ENCODE measurements at regions not wholly inside any gene's neighbourhood (a gene's known extent, or its start where the extent isn't known, plus 50 kb on each side); places are given as distances from the start of the nearest gene placed in this dataset.
A peak's percentile ranks its signal among the peaks of the same experiment; 100 is the strongest.
"Not testable (repeated sequence)": the region's sequence is repeated elsewhere in the genome, so short reads cannot be mapped to it uniquely, and the experiment has no call there.

GRCh38 chr2:57417007-57417406, 629.6 kb upstream of the VRK2 start:
- Mint-ChIP-seq H3K36me3 (ENCODE audit: low read depth) (peaks cover 2% of the 10 kb centered on the region), H3K4me3 (no peak overlapping the region), H3K27ac (no peak overlapping the region), H3K27me3 (no peaks in the 10 kb centered on the region), H3K4me1 (no peaks in the 10 kb centered on the region)
- ATAC-seq, result no peak
- DNase-seq, result no peak
- no peaks in the 10 kb centered on the region for H3K9me3 ChIP-seq (ENCODE audit: control insufficient read depth, low read length, poor library complexity, severe bottlenecking)

GRCh38 chr2:57418859-57419346, 627.7 kb upstream of the VRK2 start:
- not testable (repeated sequence) for DNase-seq; ATAC-seq; H3K27me3 Mint-ChIP-seq; H3K27ac Mint-ChIP-seq; H3K9me3 ChIP-seq (ENCODE audit: control insufficient read depth, low read length, poor library complexity, severe bottlenecking); H3K36me3 Mint-ChIP-seq (ENCODE audit: low read depth); H3K4me3 Mint-ChIP-seq; H3K4me1 Mint-ChIP-seq

DNA sequence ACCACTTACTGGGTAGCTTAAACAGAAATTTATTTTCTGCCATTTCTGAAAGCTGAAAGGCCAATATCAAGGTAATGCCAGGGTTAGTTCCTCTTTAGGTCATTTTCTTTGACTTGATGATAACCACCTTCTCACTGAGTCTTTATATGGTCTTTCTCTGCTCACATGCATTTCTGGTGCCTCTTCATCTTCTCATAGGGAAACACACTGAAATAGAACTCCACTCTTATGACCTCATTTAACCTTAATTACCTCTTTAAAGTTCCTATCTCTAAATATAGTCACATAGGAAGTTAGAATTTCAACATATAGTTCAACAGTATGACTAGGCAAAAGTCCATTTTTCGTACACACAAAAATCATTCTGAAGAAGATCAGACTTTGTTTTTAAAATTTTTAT, 616.8 kb upstream of the VRK2 start:
- Mint-ChIP-seq H3K4me1 (no peaks in the 10 kb centered on the region), H3K4me3 (no peak overlapping the region), H3K27ac (no peak overlapping the region), H3K36me3 (ENCODE audit: low read depth) (no peaks in the 10 kb centered on the region), H3K27me3 (no peaks in the 10 kb centered on the region)
- ATAC-seq (no peak), DNase-seq (no peak)
- no peaks in the 10 kb centered on the region for H3K9me3 ChIP-seq (ENCODE audit: control insufficient read depth, low read length, poor library complexity, severe bottlenecking)

GRCh38 chr2:57432528-57432927, 614.1 kb upstream of the VRK2 start:
- no peaks in the 10 kb centered on the region for H3K9me3 ChIP-seq (ENCODE audit: control insufficient read depth, low read length, poor library complexity, severe bottlenecking)
- H3K4me1 Mint-ChIP-seq, result no peaks in the 10 kb centered on the region
- DNase-seq (no peak), ATAC-seq (no peak)
- H3K27me3 Mint-ChIP-seq, result no peaks in the 10 kb centered on the region
- H3K36me3 Mint-ChIP-seq (ENCODE audit: low read depth), result no peaks in the 10 kb centered on the region
- H3K4me3 Mint-ChIP-seq, result no peak overlapping the region
- H3K27ac Mint-ChIP-seq, result no peak overlapping the region

DNA sequence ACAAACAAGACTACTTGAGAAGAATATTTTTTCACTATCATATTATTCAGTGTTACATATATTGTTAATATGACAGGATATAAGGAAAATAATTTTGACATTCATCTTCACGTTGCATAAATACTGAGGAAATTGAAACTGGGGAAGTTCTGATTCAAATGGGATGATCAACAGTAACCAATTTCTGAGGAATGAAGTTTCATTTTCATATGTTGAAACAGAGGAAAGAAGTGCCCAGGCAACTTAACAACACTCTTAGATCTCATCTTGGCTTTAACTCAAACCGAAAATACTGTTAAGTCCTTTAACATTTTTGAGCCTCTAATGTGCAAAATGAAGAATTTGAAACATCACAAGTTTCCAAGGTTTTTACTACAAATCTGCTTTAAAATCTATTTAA, 612.2 kb upstream of the VRK2 start:
- Mint-ChIP-seq H3K4me3 (no peak overlapping the region), H3K36me3 (ENCODE audit: low read depth) (no peaks in the 10 kb centered on the region), H3K27me3 (no peaks in the 10 kb centered on the region), H3K4me1 (no peaks in the 10 kb centered on the region), H3K27ac (no peak overlapping the region)
- ATAC-seq (no peak), DNase-seq (no peak)
- no peaks in the 10 kb centered on the region for H3K9me3 ChIP-seq (ENCODE audit: control insufficient read depth, low read length, poor library complexity, severe bottlenecking)

- ATAC-seq (no peak), DNase-seq (no peak)
- Mint-ChIP-seq H3K4me1 (no peaks in the 10 kb centered on the region), H3K4me3 (no peak overlapping the region), H3K27me3 (no peaks in the 10 kb centered on the region), H3K36me3 (ENCODE audit: low read depth) (no peaks in the 10 kb centered on the region), H3K27ac (no peak overlapping the region)
- no peaks in the 10 kb centered on the region for H3K9me3 ChIP-seq (ENCODE audit: control insufficient read depth, low read length, poor library complexity, severe bottlenecking)
Observed at GRCh38 chr2:57434972-57435371, 611.6 kb upstream of the VRK2 start.

GRCh38 chr2:57437077-57437476, 609.5 kb upstream of the VRK2 start:
- H3K27me3 Mint-ChIP-seq, result no peaks in the 10 kb centered on the region
- no peak for ATAC-seq
- no peaks in the 10 kb centered on the region for H3K9me3 ChIP-seq (ENCODE audit: control insufficient read depth, low read length, poor library complexity, severe bottlenecking)
- H3K27ac Mint-ChIP-seq, result no peak overlapping the region
- H3K4me1 Mint-ChIP-seq, result no peaks in the 10 kb centered on the region
- no peak for DNase-seq
- H3K4me3 Mint-ChIP-seq, result no peak overlapping the region
- H3K36me3 Mint-ChIP-seq (ENCODE audit: low read depth), result no peaks in the 10 kb centered on the region

GRCh38 chr2:57440437-57440836, 606.2 kb upstream of the VRK2 start:
- Mint-ChIP-seq H3K36me3 (ENCODE audit: low read depth) (no peaks in the 10 kb centered on the region), H3K27me3 (no peaks in the 10 kb centered on the region), H3K4me1 (no peaks in the 10 kb centered on the region), H3K27ac (no peak overlapping the region), H3K4me3 (no peak overlapping the region)
- DNase-seq (no peak), ATAC-seq (no peak)
- H3K9me3 ChIP-seq (ENCODE audit: control insufficient read depth, low read length, poor library complexity, severe bottlenecking), result no peaks in the 10 kb centered on the region

DNA sequence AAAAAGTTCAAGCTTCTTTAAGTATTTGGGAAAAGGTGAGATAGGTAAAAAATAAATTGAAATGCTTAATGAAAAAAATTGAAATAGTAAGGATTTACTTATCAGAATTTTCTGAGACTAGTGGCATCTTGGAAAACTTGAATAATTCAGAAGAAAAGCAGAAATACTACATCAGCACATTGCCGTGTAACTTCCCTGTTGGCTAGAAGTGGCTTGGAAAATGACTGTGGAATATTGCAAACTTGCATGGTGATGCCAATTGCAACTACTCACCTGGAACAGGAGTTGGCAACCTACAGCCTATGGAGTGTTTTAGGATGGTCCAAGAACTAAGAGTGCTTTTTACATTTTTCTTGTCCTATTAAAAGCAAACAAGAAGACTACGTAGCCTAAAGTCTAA, 603.5 kb upstream of the VRK2 start:
- Mint-ChIP-seq H3K27me3 (no peaks in the 10 kb centered on the region), H3K4me3 (no peak overlapping the region), H3K4me1 (no peaks in the 10 kb centered on the region), H3K27ac (no peak overlapping the region), H3K36me3 (ENCODE audit: low read depth) (no peaks in the 10 kb centered on the region)
- ATAC-seq (no peak), DNase-seq (no peak)
- no peaks in the 10 kb centered on the region for H3K9me3 ChIP-seq (ENCODE audit: control insufficient read depth, low read length, poor library complexity, severe bottlenecking)

DNA sequence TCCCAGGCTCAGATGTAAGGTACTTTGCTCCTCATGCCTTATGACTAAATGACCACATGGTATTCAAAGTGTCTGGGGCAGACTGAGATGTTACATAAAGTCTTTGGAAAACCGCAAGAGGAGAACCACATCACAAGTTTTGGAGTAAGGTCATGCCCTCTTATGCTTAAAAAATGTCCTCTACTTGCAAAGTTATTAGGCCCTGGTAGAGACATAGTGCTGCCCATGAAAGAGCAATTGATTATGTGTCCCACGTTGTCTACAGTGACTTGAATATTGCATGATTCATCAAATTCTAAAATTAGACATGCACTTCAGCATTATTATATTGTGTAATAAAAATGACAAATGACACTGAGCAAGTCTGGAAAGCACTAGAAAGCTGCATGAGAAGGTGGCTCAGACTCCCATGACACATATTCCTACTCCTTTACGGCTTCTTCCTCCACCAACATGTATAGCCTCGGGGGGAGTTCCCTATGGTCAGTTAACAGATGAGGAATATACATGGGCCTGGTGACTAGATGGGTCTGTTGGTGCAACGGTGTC, 602.6 kb upstream of the VRK2 start:
- H3K36me3 Mint-ChIP-seq (ENCODE audit: low read depth), result no peaks in the 10 kb centered on the region
- H3K4me3 Mint-ChIP-seq, result no peak overlapping the region
- DNase-seq, result no peak
- H3K9me3 ChIP-seq (ENCODE audit: control insufficient read depth, low read length, poor library complexity, severe bottlenecking), result no peaks in the 10 kb centered on the region
- no peak overlapping the region for H3K27ac Mint-ChIP-seq
- H3K27me3 Mint-ChIP-seq, result no peaks in the 10 kb centered on the region
- H3K4me1 Mint-ChIP-seq, result no peaks in the 10 kb centered on the region
- ATAC-seq, result peak; percentile 36

- no peak for DNase-seq
- Mint-ChIP-seq H3K27ac (no peak overlapping the region), H3K4me1 (no peaks in the 10 kb centered on the region), H3K36me3 (ENCODE audit: low read depth) (no peaks in the 10 kb centered on the region), H3K27me3 (no peaks in the 10 kb centered on the region), H3K4me3 (no peak overlapping the region)
- H3K9me3 ChIP-seq (ENCODE audit: control insufficient read depth, low read length, poor library complexity, severe bottlenecking), result no peaks in the 10 kb centered on the region
- no peak for ATAC-seq
Observed at GRCh38 chr2:57444752-57445430, 601.7 kb upstream of the VRK2 start.

DNA sequence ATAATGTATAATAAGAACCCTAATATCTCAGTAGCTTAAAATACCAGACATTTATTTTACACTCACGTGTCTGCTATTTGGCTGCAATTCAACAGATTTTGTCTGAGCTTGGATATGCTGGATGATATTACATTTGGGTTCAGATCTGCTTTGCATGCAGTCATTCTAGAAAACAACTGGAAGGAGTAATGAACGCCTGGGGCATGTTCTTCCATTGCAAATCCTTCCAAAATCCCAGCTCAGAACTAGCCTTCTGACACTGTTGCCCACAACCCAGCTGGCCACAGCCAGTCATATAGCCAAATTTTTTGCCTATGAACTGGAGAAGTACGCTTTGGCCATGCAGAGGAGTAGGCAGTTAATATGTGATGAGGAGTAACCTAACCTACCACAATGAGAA, 597.8 kb upstream of the VRK2 start:
- no peaks in the 10 kb centered on the region for H3K9me3 ChIP-seq (ENCODE audit: control insufficient read depth, low read length, poor library complexity, severe bottlenecking)
- H3K27ac Mint-ChIP-seq, result no peak overlapping the region
- no peaks in the 10 kb centered on the region for H3K4me1 Mint-ChIP-seq
- no peak for ATAC-seq
- no peaks in the 10 kb centered on the region for H3K27me3 Mint-ChIP-seq
- H3K36me3 Mint-ChIP-seq (ENCODE audit: low read depth), result no peaks in the 10 kb centered on the region
- H3K4me3 Mint-ChIP-seq, result no peak overlapping the region
- no peak for DNase-seq

GRCh38 chr2:57450170-57450569, 596.4 kb upstream of the VRK2 start:
- Mint-ChIP-seq H3K27ac (no peak overlapping the region), H3K4me1 (no peaks in the 10 kb centered on the region), H3K36me3 (ENCODE audit: low read depth) (no peaks in the 10 kb centered on the region), H3K27me3 (no peaks in the 10 kb centered on the region), H3K4me3 (no peak overlapping the region)
- H3K9me3 ChIP-seq (ENCODE audit: control insufficient read depth, low read length, poor library complexity, severe bottlenecking), result no peaks in the 10 kb centered on the region
- DNase-seq (no peak), ATAC-seq (no peak)

DNA sequence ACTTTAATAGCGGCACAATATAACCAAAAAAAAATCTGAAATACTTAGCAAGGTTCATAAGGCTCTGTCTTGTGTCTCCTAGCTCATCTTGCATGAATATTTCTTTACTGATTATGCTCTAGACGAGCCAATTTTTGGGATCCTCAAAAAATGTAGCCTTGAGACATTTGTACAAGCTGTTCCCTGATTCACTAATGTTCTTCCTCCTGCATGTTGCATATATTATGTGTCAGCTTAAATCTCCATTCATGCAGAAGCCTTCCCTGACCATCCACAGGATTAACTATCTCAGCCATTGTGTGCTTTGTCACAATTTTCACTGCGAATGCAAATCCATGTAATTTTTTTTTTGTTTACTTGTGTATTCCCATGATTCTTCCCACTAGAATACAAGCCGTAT, 594.0 kb upstream of the VRK2 start:
- Mint-ChIP-seq H3K4me3 (no peak overlapping the region), H3K36me3 (ENCODE audit: low read depth) (no peaks in the 10 kb centered on the region), H3K27me3 (no peaks in the 10 kb centered on the region), H3K27ac (no peak overlapping the region), H3K4me1 (no peaks in the 10 kb centered on the region)
- H3K9me3 ChIP-seq (ENCODE audit: control insufficient read depth, low read length, poor library complexity, severe bottlenecking), result no peaks in the 10 kb centered on the region
- DNase-seq, result no peak
- no peak for ATAC-seq

All from T-helper 17 cell (primary cell).